Liver (tissue), 8 donors: ENCODE measurements at regions not wholly inside any gene's neighbourhood (a gene's known extent, or its start where the extent isn't known, plus 50 kb on each side); places are given as distances from the start of the nearest gene placed in this dataset.

Experiments used
- DNase-seq: peaks from one replicate; pipeline ENCODE4 v3.0.0-alpha.2; 2017; ENCODE audit warnings: low spot score
- H3K27ac ChIP-seq, 2 donors: one replicate each; pipeline ENCODE4 v1.7.0; 2013; ENCODE audit warnings: inconsistent platforms in 2 of 2, low read length in 2 of 2, control low read depth in 1 of 2, low read depth in 1 of 2, mild to moderate bottlenecking in 1 of 2
- H3K27me3 ChIP-seq, 4 donors: one replicate each; pipeline versions ENCODE4 v1.6.1 to v1.7.0; 2013; ENCODE audit warnings: low read length in 3 of 4, inconsistent platforms in 1 of 4, mild to moderate bottlenecking in 1 of 4, moderate library complexity in 1 of 4; ENCODE audit not compliant: control insufficient read depth in 4 of 4, insufficient read depth in 4 of 4
- H3K36me3 ChIP-seq, 4 donors: one replicate each; pipeline versions ENCODE4 v1.6.1 to v1.7.0; 2013; ENCODE audit warnings: low read length in 3 of 4, mild to moderate bottlenecking in 3 of 4, low read depth in 1 of 4, moderate library complexity in 1 of 4; ENCODE audit not compliant: control insufficient read depth in 4 of 4, insufficient read depth in 3 of 4
- H3K4me1 ChIP-seq, 4 donors: one replicate each; pipeline versions ENCODE4 v1.6.1 to v1.7.0; 2013; ENCODE audit warnings: low read length in 3 of 4, mild to moderate bottlenecking in 3 of 4, moderate library complexity in 1 of 4; ENCODE audit not compliant: control insufficient read depth in 4 of 4, insufficient read depth in 4 of 4
- H3K4me3 ChIP-seq, 3 donors: one replicate each; pipeline versions ENCODE4 v1.6.1 to v1.7.0; 2013; ENCODE audit warnings: low read length in 3 of 3, control low read depth in 1 of 3, low read depth in 1 of 3, mild to moderate bottlenecking in 1 of 3
- H3K9ac ChIP-seq, 2 donors: one replicate each; pipeline ENCODE4 v1.7.0; 2013; ENCODE audit warnings: low read length in 2 of 2, mild to moderate bottlenecking in 2 of 2, moderate library complexity in 2 of 2, control low read depth in 1 of 2, low read depth in 1 of 2
- H3K9me3 ChIP-seq, 4 donors: one replicate each; pipeline versions ENCODE4 v1.6.1 to v1.7.0; 2013; ENCODE audit warnings: low read length in 3 of 4; ENCODE audit not compliant: control insufficient read depth in 4 of 4
- EGR1 ChIP-seq, 2 donors: IDR thresholded peaks; 2 replicates each; pipeline ENCODE4 v1.6.1; 2016 to 2018; ENCODE audit warnings: antibody characterized with exemption in 2 of 2, low read depth in 2 of 2
- FOXA1 ChIP-seq: IDR thresholded peaks from 2 replicates; pipeline ENCODE4 v1.6.1; 2016; ENCODE audit warnings: antibody characterized with exemption
- FOXA2 ChIP-seq: IDR thresholded peaks from 2 replicates; pipeline ENCODE4 v1.6.1; 2016; ENCODE audit warnings: antibody characterized with exemption
- GABPA ChIP-seq, 2 donors: IDR thresholded peaks in 1 of 2; conservative IDR thresholded peaks in 1 of 2; 2 replicates each; pipeline ENCODE4 v1.6.1; 2016; ENCODE audit warnings: antibody characterized with exemption in 2 of 2, mild to moderate bottlenecking in 1 of 2, moderate library complexity in 1 of 2
- HNF4A ChIP-seq, 2 donors: conservative IDR thresholded peaks; 2 replicates each; pipeline ENCODE4 v1.6.1; 2016; ENCODE audit warnings: antibody characterized with exemption in 2 of 2, mild to moderate bottlenecking in 2 of 2
- HNF4G ChIP-seq: IDR thresholded peaks from 2 replicates; pipeline ENCODE4 v1.6.1; 2016; ENCODE audit warnings: antibody characterized with exemption
- JUND ChIP-seq, 2 donors: IDR thresholded peaks; 2 replicates each; pipeline ENCODE4 v1.6.1; 2016; ENCODE audit warnings: antibody characterized with exemption in 2 of 2
- NR2F2 ChIP-seq: IDR thresholded peaks from 2 replicates; pipeline ENCODE4 v1.6.1; 2016; ENCODE audit warnings: antibody characterized with exemption
- RAD21 ChIP-seq, 2 donors: IDR thresholded peaks; 2 replicates each; pipeline ENCODE4 v1.6.1; 2016; ENCODE audit warnings: antibody characterized with exemption in 2 of 2, mild to moderate bottlenecking in 2 of 2
- TAF1 ChIP-seq: conservative IDR thresholded peaks from 2 replicates; pipeline ENCODE4 v1.6.1; 2016; ENCODE audit warnings: antibody characterized with exemption, mild to moderate bottlenecking
- WGBS: extraction: QIAGEN DNeasy Blood & Tissue Kit; methylation state at CpG from one replicate; pipeline ENCODE4 v1.1.7; 2013; 5-methylcytosine and 5-hydroxymethylcytosine counted together
- TF ChIP-seq, protein P1 (sequence below): IDR thresholded peaks from 2 replicates; pipeline ENCODE4 v1.6.1; 2016; ENCODE audit warnings: antibody characterized with exemption
- TF ChIP-seq, protein P2 (sequence below): fragments of 150-350 bp; IDR thresholded peaks from 2 replicates; pipeline ENCODE4 v1.5.1; 2017; ENCODE audit warnings: improper control_type of control experiment, low read depth, low read length; ENCODE audit not compliant: missing input control
- TF ChIP-seq, protein P3 (sequence below): IDR thresholded peaks from 2 replicates; pipeline ENCODE4 v1.6.1; 2016; ENCODE audit warnings: antibody characterized with exemption
- TF ChIP-seq, protein P4 (sequence below): IDR thresholded peaks from 2 replicates; pipeline ENCODE4 v1.6.1; 2016; ENCODE audit warnings: antibody characterized with exemption, mild to moderate bottlenecking
- donor health status: healthy.
- donor health status: healthy.
- donor health status: healthy.
- donor health status: healthy.
- donor health status: healthy.

DNA sequence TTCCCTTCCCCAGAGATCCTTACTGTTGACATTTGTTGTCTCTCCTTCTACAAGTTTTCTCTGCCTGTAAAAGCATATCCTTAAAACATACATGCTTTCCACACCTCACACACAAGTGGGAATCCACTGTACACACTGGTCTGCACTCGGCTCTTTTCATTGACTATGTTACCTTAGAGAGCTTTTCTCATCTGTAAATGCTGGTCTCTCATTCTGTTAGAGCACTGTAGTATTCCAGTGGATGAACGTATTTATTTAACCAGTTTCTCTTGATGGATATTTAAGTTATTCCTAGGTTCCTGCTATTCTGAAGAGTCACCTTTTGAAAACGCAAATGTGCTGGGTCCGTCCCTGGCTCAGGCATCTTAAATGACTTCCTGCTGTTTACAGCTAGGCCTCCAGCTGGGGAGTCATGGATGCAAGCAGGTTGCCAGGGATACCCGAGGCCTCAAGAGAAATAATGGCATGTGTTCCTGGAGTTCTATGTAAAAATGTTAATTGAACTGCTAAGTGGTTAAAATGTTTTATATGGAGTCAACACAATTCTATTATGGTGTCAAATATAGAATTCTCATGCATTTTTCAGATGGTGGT is 61.1 kb upstream of the TGM3 start:
- TF ChIP-seq GABPA (IDR thresholded peaks at IDR 0.05 in 1 of 2, conservative IDR thresholded peaks at IDR 0.05 in 1 of 2) (no peak), FOXA1 (no peak), JUND (IDR thresholded peaks at IDR 0.05) (no peak), NR2F2 (no peak), TAF1 (no peak)
- TF ChIP-seq, protein P1, sequence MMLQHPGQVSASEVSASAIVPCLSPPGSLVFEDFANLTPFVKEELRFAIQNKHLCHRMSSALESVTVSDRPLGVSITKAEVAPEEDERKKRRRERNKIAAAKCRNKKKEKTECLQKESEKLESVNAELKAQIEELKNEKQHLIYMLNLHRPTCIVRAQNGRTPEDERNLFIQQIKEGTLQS, result no peak
- H3K4me3 ChIP-seq, result no peak overlapping the region
- H3K9ac ChIP-seq, result no peak overlapping the region
- H3K27ac ChIP-seq, result no peak overlapping the region
- peaks cover 1 to 22% (median 14%) of the 10 kb centered on the region in 4 donors for H3K4me1 ChIP-seq
- no peaks in the 10 kb centered on the region for H3K9me3 ChIP-seq
- no peaks in the 10 kb centered on the region for H3K36me3 ChIP-seq
- no peak for DNase-seq
- no peaks in the 10 kb centered on the region for H3K27me3 ChIP-seq
- WGBS, result 81% methylated on average over 5 of the region's 5 CpGs

DNA sequence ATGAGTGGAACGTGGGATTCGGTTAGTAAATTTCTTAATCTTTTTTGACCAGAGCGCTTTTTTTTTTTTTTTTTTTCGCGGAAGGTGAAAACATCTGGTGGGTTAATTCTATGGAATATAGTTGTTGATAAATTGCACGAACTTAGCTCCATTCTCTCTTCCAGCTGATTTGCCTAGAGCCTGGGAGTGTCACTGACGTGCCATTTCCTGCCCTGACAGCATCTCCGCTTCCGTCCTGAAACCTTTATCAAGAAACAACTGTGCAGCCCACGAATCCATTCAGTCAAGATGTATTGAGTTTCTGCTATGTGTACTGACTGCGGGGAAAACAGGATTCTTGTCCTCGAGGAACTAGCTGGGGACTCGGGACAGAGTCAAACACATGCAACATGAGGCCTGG is 59.5 kb upstream of the TGM3 start:
- peak overlapping the region; percentile 32 to 57 for H3K27ac ChIP-seq
- H3K4me3 ChIP-seq, result no peak overlapping the region
- peaks cover 1 to 22% (median 14%) of the 10 kb centered on the region in 4 donors for H3K4me1 ChIP-seq
- no peaks in the 10 kb centered on the region for H3K27me3 ChIP-seq
- WGBS, result 71% methylated on average over 13 of the region's 13 CpGs
- H3K36me3 ChIP-seq, result no peaks in the 10 kb centered on the region
- TF ChIP-seq FOXA1 (no peak), EGR1 (IDR thresholded peaks at IDR 0.05; ENCODE audit: low read depth in 2 of 2) (no peak), FOXA2 (no peak), TAF1 (no peak), RAD21 (IDR thresholded peaks at IDR 0.05) (no peak), JUND (IDR thresholded peaks at IDR 0.05) (no peak), HNF4G (no peak), HNF4A (conservative IDR thresholded peaks at IDR 0.05) (no peak), GABPA (IDR thresholded peaks at IDR 0.05 in 1 of 2, conservative IDR thresholded peaks at IDR 0.05 in 1 of 2) (no peak)
- TF ChIP-seq, protein P2, sequence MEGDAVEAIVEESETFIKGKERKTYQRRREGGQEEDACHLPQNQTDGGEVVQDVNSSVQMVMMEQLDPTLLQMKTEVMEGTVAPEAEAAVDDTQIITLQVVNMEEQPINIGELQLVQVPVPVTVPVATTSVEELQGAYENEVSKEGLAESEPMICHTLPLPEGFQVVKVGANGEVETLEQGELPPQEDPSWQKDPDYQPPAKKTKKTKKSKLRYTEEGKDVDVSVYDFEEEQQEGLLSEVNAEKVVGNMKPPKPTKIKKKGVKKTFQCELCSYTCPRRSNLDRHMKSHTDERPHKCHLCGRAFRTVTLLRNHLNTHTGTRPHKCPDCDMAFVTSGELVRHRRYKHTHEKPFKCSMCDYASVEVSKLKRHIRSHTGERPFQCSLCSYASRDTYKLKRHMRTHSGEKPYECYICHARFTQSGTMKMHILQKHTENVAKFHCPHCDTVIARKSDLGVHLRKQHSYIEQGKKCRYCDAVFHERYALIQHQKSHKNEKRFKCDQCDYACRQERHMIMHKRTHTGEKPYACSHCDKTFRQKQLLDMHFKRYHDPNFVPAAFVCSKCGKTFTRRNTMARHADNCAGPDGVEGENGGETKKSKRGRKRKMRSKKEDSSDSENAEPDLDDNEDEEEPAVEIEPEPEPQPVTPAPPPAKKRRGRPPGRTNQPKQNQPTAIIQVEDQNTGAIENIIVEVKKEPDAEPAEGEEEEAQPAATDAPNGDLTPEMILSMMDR, result no peak
- TF ChIP-seq, protein P1, result no peak
- TF ChIP-seq, protein P3, sequence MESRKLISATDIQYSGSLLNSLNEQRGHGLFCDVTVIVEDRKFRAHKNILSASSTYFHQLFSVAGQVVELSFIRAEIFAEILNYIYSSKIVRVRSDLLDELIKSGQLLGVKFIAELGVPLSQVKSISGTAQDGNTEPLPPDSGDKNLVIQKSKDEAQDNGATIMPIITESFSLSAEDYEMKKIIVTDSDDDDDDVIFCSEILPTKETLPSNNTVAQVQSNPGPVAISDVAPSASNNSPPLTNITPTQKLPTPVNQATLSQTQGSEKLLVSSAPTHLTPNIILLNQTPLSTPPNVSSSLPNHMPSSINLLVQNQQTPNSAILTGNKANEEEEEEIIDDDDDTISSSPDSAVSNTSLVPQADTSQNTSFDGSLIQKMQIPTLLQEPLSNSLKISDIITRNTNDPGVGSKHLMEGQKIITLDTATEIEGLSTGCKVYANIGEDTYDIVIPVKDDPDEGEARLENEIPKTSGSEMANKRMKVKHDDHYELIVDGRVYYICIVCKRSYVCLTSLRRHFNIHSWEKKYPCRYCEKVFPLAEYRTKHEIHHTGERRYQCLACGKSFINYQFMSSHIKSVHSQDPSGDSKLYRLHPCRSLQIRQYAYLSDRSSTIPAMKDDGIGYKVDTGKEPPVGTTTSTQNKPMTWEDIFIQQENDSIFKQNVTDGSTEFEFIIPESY, result no peak
- TF ChIP-seq, protein P4, sequence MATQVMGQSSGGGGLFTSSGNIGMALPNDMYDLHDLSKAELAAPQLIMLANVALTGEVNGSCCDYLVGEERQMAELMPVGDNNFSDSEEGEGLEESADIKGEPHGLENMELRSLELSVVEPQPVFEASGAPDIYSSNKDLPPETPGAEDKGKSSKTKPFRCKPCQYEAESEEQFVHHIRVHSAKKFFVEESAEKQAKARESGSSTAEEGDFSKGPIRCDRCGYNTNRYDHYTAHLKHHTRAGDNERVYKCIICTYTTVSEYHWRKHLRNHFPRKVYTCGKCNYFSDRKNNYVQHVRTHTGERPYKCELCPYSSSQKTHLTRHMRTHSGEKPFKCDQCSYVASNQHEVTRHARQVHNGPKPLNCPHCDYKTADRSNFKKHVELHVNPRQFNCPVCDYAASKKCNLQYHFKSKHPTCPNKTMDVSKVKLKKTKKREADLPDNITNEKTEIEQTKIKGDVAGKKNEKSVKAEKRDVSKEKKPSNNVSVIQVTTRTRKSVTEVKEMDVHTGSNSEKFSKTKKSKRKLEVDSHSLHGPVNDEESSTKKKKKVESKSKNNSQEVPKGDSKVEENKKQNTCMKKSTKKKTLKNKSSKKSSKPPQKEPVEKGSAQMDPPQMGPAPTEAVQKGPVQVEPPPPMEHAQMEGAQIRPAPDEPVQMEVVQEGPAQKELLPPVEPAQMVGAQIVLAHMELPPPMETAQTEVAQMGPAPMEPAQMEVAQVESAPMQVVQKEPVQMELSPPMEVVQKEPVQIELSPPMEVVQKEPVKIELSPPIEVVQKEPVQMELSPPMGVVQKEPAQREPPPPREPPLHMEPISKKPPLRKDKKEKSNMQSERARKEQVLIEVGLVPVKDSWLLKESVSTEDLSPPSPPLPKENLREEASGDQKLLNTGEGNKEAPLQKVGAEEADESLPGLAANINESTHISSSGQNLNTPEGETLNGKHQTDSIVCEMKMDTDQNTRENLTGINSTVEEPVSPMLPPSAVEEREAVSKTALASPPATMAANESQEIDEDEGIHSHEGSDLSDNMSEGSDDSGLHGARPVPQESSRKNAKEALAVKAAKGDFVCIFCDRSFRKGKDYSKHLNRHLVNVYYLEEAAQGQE, result no peak
- DNase-seq, result no peak
- no peaks in the 10 kb centered on the region for H3K9me3 ChIP-seq
- H3K9ac ChIP-seq, result peak overlapping the region in 1 of 2 donors; percentile 50
